NCI-H146 (cell line): ENCODE measurements at regions not wholly inside any gene's neighbourhood (a gene's known extent, or its start where the extent isn't known, plus 50 kb on each side); places are given as distances from the start of the nearest gene placed in this dataset.

Source experiments
- DNase-seq: peaks from one replicate; lab custom pipeline; 2025; lab: John Stamatoyannopoulos, UW

DNA sequence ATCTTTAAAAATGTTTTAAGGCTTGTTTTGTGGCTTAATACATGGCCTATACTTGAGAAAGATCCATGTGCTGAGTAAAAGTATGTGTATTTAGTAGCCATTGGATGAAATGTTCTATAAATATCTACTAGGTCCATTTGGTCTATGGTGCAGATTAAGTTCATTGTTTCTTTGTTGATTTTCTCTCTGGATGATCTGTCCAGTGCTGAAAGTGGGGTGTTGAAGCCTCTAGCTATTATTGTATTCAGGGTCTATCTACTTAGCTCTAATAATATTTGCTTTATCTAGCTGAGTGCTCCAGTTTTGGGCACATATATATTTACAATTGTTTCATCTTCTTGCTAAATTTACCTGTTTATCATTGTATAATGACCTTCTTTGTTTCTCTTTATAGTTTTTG is 272.2 kb upstream of the NR4A3 start:
- DNase-seq = no peak

DNA sequence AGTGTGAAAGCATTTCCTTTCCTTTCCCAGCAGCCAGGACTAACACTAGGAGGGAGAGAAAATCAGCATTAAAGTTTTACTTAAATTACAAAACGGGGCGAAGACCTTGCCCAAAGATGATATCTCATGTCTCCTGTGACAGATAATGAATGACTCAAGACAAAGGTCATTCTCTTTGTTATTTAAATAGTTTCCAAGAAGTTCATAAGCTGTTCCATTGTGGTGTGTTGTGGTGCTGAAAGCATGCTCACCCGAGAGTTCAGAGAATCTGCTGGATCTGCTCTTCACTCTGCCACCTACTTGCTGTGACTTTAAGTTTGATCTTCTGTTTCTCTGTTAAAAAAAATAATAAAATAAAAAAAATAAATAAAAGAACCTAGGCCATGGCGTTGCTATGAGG is 265.9 kb upstream of the NR4A3 start:
- no peak for DNase-seq

DNA sequence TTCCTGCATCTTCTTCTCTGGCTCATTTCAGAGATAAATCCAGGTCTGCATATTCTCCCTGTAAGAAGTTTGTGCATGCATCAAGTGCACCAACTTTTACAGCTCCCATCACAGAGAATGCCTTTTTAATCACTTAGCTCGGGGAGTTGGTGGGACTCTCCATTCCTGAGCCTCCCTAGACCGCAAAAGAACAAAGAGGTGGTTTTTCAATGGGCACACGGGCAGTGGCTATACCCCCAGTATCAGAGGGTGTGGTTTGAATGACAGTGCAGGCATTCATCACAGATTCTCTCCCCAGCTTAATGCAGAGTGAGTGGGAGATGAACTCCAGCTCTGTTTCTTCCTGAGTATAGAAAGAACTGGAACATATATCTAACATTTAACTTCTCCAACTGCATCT is 264.7 kb upstream of the NR4A3 start:
- no peak for DNase-seq

DNA sequence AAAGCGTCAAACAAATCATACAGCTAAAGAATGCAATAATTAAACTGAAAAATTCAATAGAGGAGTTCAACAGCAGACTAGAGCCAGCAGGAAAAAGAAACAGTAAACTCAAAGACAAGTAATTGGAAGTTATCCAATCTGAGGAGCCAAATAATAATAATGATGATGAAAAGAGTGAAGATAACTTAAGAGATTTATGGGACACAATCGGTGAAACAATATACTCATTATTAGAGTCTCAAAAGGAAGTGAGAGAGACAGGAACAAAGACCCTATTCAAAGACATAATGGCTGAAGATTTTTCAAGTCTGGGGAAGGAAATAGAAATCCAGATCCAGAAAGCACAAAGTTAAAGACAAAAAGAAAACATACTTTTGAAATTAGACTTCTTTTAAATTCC is 263.9 kb upstream of the NR4A3 start:
- no peak for DNase-seq

DNA sequence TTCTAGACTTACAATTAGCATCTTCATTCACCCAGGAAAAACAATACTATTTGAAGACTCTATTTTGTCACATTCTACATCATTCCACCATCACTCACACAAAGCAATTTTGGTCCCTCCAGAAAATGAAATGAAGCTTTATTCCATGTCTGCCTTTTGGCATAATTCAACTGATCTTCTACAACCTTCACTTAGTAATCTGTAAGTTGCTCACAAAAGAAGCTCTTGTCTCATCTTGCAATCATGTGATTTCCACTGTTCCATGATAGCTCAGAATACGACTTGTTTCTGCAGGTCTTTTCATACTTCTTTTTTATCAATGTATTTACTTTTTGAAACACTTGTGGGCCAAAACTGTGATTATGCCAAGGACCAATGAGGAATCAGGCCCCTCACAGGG is 261.9 kb upstream of the NR4A3 start:
- no peak for DNase-seq

DNA sequence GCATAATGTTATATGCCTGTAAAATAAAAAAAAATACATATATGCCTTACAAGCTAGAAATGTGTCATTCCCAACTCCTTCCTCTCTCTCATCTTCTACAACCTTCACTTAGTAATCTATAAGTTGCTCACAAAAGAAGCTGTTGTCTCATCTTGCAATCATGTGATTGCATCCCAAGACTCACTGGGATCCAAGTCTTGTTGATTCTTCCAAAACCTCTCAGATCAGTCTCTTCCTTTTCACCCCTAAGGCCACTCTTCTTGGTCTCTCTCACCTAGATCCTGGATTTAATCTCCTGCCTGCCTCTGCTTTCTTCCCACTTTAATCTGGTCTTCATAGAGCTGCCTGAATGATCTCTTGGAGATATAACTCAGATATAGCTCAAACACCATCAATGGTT is 261.1 kb upstream of the NR4A3 start:
- DNase-seq = no peak

DNA sequence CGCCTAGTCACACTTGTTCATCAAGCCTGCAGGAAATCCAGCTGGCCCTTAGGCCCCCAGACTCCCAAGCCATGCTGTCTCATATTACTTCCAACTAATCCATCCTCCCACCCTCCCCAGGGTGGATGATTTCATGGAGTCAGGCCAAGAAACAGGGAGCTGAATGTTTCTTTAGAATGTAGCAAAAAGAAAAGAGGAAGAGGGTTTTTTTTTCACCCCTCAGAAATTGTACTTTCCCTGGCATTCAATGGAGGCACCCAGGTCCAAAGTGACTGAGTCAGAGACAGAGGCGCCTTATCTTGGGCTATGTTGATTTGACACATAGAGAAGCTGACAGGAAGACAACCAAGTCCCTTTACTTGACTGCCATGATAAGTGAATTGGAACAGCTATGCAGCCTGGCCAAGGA is 260.2 kb upstream of the NR4A3 start:
- DNase-seq = no peak

DNA sequence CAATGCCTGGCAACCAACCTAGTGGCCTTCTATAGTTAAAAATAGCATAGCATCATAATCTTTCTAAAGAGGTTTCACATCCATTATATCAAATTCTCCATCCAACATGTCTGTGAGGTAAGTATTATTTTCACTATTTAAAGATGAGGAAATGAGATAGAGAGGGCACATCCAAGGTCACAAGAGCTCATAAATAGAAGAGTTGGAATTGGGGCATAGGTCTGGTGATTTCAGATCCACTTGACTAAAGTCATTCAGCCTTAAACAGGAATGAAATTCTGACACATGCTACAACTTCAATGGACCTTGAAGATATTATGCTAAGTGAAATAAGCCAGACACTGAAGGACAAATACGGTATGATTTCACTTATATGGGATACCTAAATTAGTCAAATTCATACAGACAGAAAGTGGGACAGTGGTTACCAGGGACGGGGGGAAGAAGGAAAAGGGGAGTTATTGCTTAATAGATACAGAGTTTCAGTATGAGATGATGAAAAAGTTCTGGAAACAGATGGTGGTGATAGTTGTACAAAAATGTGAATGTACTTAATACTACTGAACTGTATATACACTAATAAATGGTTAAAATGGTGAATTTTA is 259.6 kb upstream of the NR4A3 start:
- DNase-seq = no peak

DNA sequence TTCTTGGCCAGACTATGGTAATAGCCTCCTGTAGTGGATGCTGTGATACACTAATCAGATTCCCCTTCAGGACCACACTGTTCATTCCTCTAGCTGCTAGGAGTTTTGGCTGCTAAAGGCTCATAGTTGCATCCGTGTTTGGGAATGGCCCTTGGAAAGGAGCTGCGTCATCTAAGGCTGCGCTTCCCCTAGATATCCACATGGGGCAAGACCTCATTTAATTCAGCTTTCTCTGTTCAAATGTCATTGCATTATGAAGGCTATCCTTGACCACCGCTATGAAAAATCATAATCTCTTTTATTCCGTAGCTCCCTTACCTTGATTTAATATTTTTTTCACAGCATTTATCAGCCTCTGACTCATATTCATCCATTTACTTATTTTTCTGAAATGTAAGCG is 258.3 kb upstream of the NR4A3 start:
- no peak for DNase-seq

DNA sequence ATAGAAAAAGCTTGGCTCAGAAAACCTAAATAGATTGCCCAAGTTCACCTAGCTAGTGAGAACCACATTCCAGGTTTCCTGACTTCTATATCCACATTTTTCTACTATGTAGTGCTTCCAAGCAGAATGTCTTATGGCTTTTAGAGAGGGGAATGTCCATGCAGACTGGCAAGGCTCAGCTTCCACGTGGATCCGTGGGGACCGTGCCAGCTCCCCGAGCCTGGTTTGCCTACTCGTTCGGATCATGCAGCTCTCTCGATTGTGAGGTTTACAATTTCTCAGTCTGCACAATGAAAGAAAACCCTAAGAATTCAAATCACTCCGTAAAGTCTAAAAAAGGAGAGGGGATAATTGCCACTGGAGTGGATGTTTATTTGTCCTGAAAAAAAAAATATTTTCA is 256.5 kb upstream of the NR4A3 start:
- no peak for DNase-seq

DNA sequence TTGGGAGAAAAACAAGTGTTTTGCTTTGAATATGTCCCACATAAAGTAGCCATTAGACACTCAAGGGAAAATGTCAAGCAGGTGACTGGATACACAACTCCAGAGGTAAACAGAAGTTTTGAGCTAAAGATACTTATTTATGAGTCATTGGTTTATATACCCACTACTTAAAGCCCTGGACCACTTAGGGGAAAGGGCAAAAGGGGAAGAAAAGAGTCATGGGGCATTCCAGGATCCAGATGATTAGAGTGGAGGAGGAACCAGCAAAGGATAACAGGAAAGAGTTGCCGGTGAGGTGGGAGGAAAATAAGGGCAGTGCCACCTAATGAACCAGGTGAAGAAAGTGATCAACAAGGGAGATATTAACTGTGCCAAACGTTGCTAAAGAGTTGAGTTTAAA is 254.2 kb upstream of the NR4A3 start:
- no peak for DNase-seq

DNA sequence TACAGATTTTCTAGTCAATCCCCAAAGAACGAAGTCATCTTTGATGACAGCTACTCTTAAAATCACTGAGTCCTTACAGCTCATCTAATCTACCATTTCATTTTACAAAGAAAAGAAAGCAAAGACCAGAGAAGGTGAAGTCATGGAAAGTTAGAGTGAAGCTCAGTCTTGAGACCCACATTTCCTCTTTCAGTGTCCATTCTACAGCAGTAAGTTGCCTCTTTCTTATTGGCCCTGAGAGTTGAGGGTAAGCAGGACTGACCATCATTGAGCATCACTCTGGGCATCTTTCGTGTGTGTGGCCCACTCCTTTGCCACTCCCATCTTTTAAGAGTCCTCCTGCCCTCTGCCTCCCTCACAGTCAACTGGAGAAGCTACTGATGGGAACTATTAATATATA is 251.8 kb upstream of the NR4A3 start:
- no peak for DNase-seq

DNA sequence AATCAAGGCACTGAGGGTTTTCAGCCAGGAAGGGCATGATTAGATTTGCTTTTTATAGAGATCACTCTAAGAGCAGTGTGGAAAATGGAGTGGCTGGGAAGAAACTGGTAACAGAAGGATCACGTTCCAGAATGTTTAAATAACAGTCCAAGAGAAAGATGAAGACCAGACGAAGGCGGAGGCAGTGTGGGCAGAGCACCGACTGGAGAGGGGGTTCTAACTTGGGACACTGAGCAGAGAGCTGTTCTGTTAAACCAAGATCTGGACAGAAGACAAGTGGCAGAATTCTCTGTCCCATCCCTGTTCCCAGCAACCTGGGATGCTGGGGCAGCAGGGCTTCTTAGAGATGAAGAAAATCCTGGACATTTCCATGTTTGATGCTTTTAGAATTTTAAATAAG is 249.1 kb upstream of the NR4A3 start:
- no peak for DNase-seq

DNA sequence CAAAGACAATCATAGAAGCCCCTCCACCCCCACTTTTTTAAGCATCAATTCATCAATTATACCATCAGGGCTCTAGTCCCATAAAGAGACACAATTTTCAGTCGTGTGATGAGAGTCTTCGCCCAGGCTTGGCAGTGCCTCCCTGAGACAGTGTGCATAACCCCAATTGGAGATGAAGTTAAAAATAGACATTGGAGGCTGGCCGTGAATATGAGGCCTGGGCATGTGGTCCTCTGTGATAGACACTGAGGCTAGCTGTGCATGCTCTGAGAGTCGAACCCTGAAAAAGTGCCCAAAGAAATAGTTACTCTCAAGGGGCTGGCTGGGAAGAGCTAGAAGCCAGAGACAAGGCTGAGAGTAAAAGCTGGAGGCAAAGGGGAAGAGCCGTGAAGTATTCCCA is 248.6 kb upstream of the NR4A3 start:
- no peak for DNase-seq

DNA sequence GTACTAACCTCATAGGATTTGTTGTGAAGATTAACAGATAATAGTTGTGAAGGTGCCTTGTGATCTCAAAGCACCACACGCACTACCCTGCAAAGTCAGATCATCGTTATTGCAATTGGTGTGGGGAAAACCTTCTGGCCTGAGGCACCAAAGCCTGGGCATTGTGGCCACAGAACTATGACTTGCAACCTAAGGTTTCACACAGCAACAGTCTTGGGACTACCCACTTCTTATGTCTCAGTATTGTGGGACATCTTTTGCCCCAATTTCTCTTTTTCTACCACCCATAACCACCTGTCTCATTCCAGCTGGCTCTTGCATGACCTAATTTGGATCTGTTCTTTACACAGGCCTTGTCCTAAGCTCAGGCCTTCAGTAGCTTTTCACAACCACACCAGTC is 247.8 kb upstream of the NR4A3 start:
- DNase-seq = no peak

DNA sequence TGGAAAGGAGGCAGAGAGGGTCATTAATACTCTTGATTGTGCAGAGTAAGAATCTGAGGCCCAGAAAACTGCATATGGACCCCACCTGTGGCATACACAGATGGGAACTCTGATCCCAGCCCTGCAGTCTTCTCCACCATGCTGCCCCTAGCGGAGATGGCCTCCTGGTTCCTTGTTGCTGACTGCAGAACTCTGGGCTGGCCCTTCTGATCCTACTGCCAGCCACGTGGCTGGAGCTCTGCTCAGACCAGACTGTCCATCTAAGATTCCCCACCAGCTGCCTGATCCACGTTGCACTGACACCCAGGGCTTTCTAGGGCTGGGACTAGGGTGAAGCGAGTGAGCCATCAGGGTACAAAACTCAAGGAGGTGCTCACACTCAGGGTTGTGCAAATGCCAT is 245.7 kb upstream of the NR4A3 start:
- DNase-seq = no peak

DNA sequence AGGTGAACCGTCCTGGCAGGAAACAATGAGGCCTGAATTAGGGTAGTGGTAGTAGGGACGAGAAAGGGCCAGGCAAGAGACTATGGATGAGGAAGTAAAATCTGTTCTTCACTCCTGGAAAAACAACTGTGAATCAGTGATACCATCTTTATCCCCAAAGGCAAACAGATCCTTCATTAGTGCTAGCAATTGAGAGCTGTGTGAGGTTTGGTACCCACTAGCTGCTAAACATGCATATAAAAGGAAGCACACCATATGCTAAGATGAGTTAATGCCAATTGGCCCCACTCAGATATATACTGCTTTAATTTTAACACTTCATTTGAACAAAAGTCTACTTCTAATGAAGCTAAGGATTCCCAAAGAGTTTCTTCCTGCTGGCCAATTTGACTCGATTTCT is 244.8 kb upstream of the NR4A3 start:
- DNase-seq = no peak

DNA sequence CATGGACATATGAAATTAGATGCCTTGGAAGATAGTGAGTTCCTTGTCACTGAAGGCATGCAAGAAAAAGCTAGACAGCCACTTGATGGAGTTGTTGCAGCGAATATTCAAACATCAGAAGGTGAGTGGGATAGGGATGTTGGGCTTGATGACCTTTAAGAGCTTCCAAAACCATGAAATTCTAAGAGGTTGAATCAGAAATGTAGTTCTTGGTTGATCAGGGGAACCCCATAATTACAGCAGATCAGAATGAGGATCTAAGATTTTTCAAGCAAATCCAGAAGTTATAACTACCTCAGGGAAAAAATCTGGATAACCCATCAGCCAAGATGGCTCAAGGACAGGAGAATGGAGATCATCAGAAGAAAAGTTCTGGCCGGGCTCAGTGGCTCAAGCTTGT is 244.3 kb upstream of the NR4A3 start:
- no peak for DNase-seq

DNA sequence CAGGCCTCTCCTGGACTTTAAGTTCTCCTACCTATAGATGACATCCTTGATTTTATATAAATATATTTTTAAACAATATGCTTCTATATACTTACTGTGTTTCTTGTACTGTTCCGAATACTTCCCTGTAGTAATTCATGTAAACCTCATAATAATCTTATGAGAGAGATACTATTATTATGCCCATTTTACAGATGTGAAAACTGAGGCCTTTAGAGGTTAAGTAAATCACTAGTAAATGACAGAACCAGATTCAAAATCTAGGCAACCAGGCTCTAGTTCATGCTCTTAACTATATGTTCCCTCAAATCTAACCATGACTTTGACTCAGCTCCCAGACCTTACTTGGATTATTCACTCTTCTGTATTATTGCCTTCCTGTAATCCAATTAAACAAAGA is 243.0 kb upstream of the NR4A3 start:
- no peak for DNase-seq

DNA sequence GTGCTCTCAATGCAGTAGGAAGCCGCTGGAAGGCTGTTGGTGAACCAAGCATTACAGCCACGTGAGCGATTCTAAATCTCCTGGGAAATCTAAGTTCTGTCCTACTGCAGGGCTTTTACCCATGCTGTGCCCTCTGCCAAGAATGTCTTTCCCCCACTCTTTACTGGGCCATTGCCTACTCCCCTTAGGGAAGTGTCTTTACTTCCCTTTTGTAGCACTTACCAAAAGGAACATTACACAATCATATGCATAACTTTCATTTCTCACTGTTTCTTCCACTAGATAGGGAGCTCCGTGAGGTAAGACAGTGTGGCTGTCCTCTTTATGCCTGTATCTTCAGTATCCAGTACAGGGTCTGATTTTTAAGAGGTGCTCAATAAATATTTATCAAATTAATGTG is 241.7 kb upstream of the NR4A3 start:
- DNase-seq = no peak

DNA sequence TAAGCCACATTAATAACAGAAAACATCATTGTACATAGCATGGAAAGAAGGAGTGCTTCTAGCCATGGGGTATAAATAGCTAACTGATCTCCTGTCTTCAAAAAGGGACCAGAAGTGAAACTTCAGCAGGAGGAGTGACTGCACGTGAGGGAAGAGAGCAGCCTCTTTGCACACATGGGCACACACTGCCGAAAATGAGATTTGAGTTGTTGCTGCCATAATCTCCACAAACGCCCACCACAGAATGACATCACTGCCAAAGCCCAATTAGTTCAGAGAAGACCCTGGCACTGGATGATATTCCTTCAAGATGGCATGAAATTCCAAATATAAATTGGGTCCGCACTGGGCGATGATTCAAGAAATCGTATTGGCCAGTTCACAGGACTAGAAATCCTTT is 238.9 kb upstream of the NR4A3 start:
- DNase-seq = no peak

DNA sequence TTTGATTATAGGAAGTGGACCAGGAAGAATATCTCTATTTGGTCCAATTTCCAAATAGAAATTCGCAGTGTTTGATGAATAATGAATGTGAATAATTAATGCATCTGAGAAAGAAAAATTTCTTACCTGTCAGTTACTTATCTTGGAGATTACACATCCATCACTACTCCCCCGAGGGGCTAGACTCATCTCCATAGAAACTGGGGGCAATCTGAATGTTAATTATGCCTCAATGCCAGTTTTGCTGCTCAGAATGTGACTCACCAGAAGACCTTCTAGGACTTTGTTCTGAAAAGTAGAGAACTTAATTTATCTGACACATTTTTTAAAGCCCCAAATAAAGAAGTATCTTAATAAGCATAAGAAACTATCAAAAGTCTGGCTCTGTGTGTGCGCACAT is 233.4 kb upstream of the NR4A3 start:
- DNase-seq = no peak

DNA sequence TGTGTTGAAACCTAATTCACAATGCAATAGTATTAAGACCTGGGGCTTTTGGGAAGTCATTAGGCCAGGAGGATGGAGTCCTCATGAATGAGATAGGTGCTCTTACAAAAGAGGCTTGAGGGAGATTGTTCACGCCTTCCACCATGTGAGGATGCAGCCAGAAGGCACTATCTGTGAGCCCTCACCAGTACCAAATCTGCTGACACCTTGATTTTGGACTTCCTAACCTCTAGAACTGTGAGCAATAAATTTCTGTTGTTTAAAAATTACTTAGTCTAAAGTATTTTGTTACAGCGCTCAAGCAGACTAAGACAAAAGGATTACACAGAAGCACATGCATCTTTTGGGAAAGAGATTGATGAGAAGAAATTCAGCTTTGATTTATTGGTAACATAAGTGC is 232.9 kb upstream of the NR4A3 start:
- DNase-seq = no peak

DNA sequence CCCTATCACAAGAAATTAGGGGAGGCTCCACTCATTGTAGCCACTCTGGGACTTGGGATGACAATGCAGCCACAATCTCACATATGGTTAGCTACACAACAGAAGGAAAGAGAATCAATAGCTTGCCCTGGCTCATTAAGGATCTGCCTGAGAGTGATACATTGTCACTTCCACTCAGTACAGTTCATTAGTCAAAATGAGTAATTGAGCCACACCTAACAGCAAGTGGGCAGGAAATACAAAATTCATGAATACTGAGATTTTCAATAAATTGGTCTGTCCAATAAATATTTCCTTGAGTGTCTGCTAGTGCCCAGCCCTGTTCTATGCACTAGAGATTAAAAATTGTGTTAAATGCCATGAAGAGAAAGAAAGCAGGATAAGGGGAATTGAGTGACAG is 231.3 kb upstream of the NR4A3 start:
- DNase-seq = no peak

DNA sequence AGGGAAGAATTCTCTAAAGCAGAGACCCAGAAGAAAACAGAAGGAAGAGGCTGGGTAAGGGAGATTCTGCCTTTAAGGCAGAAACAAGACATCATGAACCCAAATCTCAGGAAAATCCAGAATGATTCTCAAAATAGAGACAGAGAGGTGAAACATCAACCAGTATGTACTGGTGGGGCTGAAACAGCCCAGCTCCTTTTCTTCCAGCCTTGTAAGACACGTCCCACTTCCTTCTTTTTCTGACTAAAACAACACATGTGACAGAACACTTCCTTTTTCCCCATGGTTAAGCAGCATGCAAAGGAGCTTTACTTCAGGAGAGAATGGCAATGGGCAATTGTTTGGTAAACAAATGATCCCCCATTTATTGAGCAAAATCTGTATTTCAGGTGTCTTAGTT is 230.8 kb upstream of the NR4A3 start:
- no peak for DNase-seq
